ENCODE measurements at regions not wholly inside any gene's neighbourhood (a gene's known extent, or its start where the extent isn't known, plus 50 kb on each side); places are given as distances from the start of the nearest gene placed in this dataset.

DNA sequence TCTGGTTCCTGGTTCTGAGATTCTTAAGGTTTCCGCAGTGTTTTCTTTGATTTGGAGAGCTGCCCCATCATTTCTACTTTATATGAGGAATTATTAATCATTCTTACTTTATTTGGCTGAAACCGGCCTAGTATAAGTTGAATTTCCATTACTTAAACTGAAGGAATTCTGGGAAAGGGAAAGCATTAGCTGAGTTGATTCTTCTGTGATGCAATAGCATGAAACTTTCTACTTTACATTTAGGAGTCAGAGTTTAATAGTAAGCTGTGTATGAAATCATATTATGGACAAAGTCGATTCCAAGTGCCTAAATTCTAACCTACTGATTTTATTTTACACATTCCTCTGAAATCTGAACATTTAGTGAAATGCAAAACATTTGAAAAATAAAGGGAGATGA, 1269.7 kb upstream of the ZEB2 start:
- no peak for TF ChIP-seq POLR2A (IDR thresholded peaks at IDR 0.05)
- TF ChIP-seq, protein P1, sequence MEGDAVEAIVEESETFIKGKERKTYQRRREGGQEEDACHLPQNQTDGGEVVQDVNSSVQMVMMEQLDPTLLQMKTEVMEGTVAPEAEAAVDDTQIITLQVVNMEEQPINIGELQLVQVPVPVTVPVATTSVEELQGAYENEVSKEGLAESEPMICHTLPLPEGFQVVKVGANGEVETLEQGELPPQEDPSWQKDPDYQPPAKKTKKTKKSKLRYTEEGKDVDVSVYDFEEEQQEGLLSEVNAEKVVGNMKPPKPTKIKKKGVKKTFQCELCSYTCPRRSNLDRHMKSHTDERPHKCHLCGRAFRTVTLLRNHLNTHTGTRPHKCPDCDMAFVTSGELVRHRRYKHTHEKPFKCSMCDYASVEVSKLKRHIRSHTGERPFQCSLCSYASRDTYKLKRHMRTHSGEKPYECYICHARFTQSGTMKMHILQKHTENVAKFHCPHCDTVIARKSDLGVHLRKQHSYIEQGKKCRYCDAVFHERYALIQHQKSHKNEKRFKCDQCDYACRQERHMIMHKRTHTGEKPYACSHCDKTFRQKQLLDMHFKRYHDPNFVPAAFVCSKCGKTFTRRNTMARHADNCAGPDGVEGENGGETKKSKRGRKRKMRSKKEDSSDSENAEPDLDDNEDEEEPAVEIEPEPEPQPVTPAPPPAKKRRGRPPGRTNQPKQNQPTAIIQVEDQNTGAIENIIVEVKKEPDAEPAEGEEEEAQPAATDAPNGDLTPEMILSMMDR (IDR thresholded peaks at IDR 0.05): no peak

Data from testis (tissue), 2 donors.